HG03565 (cell line): ENCODE measurements at regions not wholly inside any gene's neighbourhood (a gene's known extent, or its start where the extent isn't known, plus 50 kb on each side); places are given as distances from the start of the nearest gene placed in this dataset.

Source experiments
- ATAC-seq: cut with Tn5 transposase; IDR thresholded peaks from one replicate; pipeline ENCODE4 v1.9.1; 2021; ENCODE audit warnings: mild to moderate bottlenecking, moderate library complexity; ENCODE audit not compliant: unreplicated experiment

GRCh38 chr18:5646739-5647138 lies 102.9 kb upstream of the EPB41L3 start:
- no peak for ATAC-seq

DNA sequence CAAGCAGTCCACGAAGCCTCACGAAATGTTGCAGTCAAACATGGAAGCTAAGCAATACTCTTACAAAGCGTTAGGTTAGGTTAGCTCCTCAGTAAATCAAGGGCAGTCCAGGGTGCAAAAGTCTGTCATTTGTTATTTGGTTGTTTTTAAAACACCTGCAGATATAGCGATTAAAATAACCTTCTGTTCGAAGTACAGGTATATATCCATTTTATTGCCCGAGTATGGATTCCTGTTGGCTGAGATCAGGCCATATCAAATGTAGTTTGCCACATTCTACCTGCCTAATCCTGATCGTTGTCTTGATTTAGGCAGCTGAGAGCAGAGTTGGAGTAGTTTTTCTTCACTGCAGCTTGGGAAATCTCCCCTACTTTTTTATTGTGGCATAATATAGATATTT lies 99.5 kb upstream of the EPB41L3 start:
- no peak for ATAC-seq

DNA sequence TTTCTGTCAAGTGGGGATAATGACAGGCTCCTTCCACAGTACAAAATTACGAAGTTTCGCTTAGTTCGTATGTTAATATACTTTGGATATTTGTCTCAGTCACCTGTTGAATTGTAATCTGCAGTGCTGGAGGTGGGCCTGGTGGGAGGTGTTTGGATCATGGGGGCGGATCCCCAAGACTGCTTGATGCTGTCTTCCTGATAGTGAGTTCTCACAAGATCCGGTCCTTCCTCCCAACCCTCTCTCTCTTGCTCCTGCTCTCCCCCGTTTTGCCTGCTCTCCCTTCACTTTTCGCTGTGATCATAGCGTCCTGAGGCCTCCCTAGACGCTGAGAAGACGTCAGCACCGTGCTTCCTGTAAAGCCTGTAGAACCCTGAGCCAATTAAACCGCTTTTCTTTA lies 97.1 kb upstream of the EPB41L3 start:
- no peak for ATAC-seq

DNA sequence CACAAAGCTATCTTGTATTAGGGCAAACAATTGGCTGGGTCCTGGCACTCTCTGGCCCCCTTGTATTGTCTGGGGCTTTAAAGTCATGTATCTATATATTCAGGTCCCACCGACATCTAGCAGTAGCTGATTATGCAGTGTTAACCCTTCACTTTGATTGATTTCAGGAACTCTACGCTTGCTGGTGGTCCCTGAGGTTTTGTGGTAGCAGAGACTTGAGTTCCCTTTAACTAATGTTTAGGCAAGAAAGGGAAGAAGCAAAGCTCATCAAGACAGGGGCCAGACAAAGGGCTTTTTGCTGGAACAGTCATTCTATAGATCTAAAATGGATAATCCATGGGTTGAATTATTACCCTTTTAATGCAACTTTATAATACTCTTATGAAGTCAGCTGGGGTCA lies 95.3 kb upstream of the EPB41L3 start:
- ATAC-seq: no peak

DNA sequence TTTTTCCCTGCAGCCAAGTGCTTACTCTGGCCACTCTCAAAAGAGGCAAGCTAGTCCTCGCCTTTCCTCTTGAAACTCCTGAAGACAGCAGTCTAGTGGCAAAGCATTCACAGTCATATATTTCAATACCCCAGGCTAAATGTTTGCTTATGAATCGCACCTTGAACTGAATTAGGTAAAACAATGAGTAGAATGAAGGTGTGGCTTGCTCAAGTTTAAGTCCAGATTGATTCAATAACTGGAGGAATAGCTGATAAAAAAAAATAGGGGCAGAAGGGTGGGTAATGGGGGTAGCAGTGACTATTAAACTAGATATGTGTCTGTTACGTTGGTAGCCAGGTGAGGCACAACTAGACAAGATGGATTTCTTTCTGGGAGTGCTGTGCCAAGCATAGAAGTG lies 88.2 kb upstream of the EPB41L3 start:
- ATAC-seq: no peak

- ATAC-seq: no peak
Observed at GRCh38 chr18:5630900-5631413, 87.2 kb upstream of the EPB41L3 start.

- peak; percentile 52 for ATAC-seq
Observed at GRCh38 chr18:5630057-5630899, 86.5 kb upstream of the EPB41L3 start.

DNA sequence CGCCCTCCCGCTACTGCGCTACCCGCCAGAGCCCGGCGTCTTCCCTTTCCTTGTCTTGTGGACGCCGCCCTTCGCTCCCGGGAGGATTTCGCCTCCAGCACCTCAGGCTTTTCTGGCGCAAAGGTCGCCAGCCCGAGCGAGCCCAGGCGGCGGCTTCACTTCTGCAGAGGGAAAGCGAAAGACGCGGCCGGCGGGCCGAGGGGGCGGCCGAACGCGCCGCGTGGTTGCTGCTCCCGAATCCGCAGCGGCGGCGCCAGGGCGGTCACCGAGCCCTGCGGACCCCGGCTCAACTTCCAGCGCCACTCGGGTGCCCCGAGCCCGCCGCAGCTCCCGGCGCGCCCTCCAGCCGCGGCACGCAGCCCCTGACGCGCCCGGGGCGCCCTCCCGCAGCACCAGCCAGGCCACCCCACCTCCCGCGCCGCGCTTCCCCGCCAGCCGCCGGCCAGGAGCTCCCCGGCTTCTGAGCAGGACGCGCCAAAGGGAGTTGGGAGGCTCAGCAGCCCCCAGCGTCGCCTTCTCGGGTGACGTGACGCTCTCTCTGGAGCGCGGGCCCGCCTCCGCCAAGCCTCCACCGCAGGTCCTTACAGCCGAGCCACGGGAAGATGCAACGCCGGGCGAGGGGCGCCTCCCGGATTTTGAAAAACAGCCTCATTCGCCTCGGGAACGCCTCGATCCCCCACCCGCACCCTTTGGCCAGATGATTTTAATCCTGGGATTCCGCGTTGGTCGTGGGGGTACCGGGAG lies 84.9 kb upstream of the EPB41L3 start:
- no peak for ATAC-seq

DNA sequence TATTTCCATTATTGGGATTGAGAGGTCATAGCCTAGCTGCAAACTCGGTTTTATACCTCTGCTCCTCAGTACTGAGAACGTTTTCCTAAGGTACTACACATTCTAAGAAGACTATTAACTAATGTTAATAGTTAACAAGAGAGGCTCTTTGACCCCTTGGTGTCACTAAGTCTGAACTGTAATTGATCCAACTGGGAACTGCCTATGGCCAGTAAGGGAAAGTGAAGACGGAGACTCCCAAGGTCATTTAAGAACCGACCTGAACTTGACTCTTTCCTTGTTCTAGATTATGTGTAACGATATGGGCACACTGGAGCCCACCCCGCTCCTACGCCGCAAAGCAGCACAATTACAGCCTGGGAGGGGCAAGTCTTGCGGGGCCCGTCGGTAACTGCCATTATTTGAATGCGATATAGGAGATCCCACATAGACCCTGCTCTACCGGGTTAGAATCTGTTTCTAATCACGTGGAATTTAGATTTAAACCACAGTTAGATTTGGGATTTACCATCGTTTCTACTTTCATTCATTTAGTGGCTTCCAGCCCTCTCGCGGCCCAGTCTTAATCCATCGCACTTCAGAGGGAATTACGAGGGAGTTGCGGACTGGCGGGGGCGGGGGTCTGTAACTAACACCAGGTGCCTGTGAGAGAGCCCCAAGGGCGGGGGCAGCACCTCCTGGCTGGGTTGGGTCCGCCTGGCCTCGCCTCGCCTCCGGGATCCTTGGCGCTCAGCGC lies 84.1 kb upstream of the EPB41L3 start:
- ATAC-seq: no peak

DNA sequence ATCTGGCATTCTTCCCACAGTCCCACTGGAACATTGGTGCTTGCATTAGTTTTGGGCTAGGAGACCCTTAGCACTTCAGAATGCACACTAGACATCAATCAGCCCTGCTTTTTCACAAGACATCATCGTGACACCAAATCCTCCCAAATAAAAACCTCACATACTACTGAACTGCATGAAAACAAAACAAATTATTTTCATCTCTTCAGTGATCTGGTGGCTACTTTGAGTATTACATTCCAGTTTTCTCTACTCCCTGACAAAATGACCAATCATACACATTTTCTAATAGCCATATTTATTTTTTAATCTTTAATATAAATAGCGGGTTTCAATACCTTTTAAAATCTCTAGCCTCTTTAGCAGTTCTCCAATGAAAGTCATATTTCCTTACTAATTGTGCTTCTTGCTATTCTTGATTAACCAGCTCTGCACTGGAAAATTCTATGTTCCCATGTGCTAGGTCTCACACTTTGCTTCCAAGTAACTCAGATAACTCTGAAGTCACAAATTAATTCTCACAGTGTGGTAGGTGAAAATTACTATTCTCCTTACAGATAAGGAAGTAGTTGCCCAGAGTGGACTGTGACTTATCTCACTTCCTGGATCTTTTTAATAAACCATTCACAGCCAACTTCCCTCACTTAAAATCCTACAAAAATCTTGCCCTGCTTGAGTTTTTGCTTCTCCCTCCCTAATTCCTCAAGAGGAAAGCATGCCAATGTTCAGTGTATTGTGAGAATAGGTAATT lies 82.5 kb upstream of the EPB41L3 start:
- ATAC-seq: no peak

DNA sequence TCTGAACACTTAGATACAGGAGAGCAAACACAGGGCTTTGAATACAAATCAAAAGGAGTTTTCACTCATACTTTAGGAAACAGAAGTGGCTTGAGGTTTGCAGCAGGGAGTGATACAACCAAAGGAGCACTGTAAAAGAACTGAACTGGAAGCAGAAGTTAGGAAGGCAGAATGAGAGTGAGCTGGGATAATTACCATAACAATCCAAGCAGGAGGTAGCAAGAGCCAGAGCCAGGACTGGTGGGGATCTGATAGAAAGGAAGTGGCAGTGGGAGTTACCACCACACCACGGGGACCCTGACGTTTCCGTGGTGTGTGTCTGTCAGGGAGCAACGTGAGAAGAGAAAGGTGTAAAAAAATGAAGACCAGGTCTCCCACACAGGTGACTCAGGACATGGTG lies 81.3 kb upstream of the EPB41L3 start:
- no peak for ATAC-seq

DNA sequence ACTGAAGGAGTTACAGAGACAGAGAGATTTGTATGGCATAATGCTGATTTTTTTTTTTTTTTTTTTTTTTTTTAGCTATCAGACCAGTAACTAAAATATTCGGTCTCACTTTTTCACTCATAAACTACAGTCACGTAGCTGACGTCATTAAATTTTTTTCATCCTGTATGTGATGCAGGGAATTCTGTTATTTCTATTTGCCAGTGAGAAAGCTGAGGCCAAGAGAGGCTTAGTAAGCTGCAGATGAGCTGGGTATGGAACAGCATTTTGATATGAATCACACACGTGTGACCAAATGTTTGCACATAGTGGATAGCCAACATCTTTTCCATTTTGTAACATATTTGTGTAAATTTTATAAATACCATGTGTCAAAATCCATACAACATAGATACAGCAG lies 79.1 kb upstream of the EPB41L3 start:
- ATAC-seq: no peak

DNA sequence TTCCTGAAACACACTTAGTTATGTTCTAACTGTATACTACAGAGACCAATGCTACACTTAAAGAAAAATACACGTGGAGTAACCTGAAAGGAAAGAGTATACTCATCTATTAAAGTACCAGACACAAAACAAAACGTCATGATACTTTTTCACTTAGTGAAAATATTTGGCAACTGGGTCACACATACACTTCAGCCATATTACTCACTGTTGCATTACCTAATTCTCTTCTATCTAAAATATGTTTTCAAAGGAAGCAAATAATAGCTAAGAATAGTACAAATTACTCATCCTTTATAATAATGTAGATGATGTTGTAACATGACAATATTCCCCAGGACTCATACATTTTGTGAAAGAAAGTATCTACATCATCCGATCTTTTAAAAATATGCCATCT lies 76.5 kb upstream of the EPB41L3 start:
- no peak for ATAC-seq

DNA sequence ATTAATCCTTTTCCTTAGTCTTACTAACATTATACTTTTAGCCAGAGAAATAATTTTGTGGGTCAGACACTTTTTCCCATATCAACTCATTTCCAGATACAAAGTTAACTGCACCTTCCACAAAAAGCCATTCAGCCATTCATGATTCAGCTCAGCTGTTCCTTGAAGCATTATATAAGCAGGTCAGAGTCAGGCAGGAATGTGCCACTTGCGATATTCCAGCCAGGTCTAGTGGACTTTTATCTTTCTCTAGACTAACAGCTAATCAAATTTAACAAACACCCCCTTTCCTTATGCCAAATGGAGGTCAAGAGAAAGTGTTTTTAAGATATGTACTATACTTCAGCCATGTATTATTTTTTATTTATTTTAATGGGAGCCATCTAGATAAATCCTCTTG lies 75.6 kb upstream of the EPB41L3 start:
- ATAC-seq: no peak

- ATAC-seq: no peak
Observed at GRCh38 chr18:5618047-5618688, 74.4 kb upstream of the EPB41L3 start.

- ATAC-seq: no peak
Observed at GRCh38 chr18:5611221-5611620, 67.4 kb upstream of the EPB41L3 start.

- ATAC-seq: no peak
Observed at GRCh38 chr18:5608846-5609245, 65.0 kb upstream of the EPB41L3 start.

GRCh38 chr18:5606951-5607350 lies 63.2 kb upstream of the EPB41L3 start:
- no peak for ATAC-seq

- ATAC-seq: no peak
Observed at GRCh38 chr18:5604778-5605177, 61.0 kb upstream of the EPB41L3 start.

- ATAC-seq: no peak
Observed at GRCh38 chr18:5603153-5603552, 59.4 kb upstream of the EPB41L3 start.
